ENCODE measurements at regions not wholly inside any gene's neighbourhood (a gene's known extent, or its start where the extent isn't known, plus 50 kb on each side); places are given as distances from the start of the nearest gene placed in this dataset.

DNA sequence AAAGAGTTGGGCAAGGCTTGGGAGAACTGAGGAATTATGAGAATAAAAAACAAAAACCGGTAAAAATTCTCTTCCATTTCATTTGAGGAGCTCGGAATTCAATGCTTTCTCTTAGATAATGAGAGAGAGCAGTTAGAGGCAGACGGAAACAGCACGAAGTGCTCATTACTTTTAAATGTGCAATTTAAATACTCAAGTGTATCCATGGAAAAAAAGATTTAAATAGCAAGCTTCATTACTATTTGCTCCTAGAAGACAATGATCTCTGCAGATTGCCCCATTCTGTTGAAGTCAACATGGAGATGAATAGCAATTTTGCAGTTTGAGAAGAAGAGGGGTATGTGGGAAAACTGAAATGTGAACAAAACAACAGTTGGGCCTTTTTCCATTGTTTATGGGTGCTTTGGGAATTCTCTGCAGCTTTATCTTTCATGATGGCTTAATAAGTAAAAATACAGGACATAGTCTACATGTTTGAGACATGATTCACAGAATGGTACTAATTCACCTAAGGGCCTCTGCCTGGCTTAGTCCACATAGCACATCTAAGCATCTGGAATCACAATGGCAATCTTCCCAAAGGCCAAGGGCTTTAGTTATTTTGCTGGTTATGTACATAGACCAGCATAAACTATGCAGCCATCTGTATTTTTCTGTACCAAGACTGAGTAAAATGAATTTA lies 512.7 kb upstream of the FAT1 start:
- H3K36me3 Mint-ChIP-seq = no peaks in the 10 kb centered on the region
- ATAC-seq (ENCODE audit: low read depth) (no peak), DNase-seq (no peak)
- H3K4me3 Mint-ChIP-seq = no peak overlapping the region
- H3K9me3 Mint-ChIP-seq = peaks cover 6% of the 10 kb centered on the region
- no peaks in the 10 kb centered on the region for H3K27me3 Mint-ChIP-seq
- H3K27ac Mint-ChIP-seq = no peak overlapping the region
- POLR2A ChIA-PET = no interaction called here
- no peaks in the 10 kb centered on the region for H3K4me1 Mint-ChIP-seq

DNA sequence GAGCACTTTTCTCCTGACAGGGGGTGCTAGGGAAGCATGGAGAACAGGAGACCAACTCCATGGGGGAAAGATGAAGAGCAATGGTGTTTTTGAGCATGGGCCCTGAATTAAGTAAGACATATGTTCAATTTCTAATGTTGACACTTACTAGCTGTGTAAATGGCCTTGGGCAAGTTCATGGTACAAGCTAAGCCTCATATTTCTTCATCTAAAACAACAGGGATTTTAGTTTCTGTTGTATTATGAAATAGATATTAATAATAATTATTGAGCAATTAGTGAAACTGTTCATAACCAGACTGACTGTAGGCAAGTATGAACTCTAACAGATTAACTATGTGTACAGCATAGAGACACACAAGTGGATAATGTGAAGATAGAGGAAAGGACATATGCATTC lies 515.0 kb upstream of the FAT1 start:
- POLR2A ChIA-PET = no interaction called here
- Mint-ChIP-seq H3K4me1 (no peaks in the 10 kb centered on the region), H3K9me3 (peaks cover 13% of the 10 kb centered on the region), H3K27me3 (no peaks in the 10 kb centered on the region), H3K4me3 (no peak overlapping the region), H3K36me3 (no peaks in the 10 kb centered on the region), H3K27ac (no peak overlapping the region)
- ATAC-seq (ENCODE audit: low read depth) (no peak), DNase-seq (no peak)

- Mint-ChIP-seq H3K27me3 (no peaks in the 10 kb centered on the region), H3K4me1 (no peaks in the 10 kb centered on the region), H3K36me3 (no peaks in the 10 kb centered on the region), H3K27ac (no peak overlapping the region), H3K4me3 (no peak overlapping the region), H3K9me3 (peaks cover 7% of the 10 kb centered on the region)
- DNase-seq = no peak
- no peak for ATAC-seq (ENCODE audit: low read depth)
- POLR2A ChIA-PET = no interaction called here
Measured at GRCh38 chr4:187251896-187252295, 528.2 kb upstream of the FAT1 start.

- peaks cover 8% of the 10 kb centered on the region for H3K9me3 Mint-ChIP-seq
Measured at GRCh38 chr4:187256897-187257296, 533.2 kb upstream of the FAT1 start.

GRCh38 chr4:187258651-187259401 lies 535.2 kb upstream of the FAT1 start:
- Mint-ChIP-seq H3K9me3 (peaks cover 8% of the 10 kb centered on the region), H3K27ac (no peak overlapping the region), H3K27me3 (no peaks in the 10 kb centered on the region), H3K36me3 (no peaks in the 10 kb centered on the region), H3K4me3 (no peak overlapping the region), H3K4me1 (no peaks in the 10 kb centered on the region)
- ATAC-seq (ENCODE audit: low read depth) (no peak), DNase-seq (no peak)
- POLR2A ChIA-PET = no interaction called here

More at GRCh38 chr4:187256897-187257296, 533.2 kb upstream of the FAT1 start:
- ATAC-seq (ENCODE audit: low read depth) (no peak), DNase-seq (no peak)
- Mint-ChIP-seq H3K36me3 (no peaks in the 10 kb centered on the region), H3K27me3 (no peaks in the 10 kb centered on the region), H3K27ac (no peak overlapping the region), H3K4me1 (no peaks in the 10 kb centered on the region), H3K4me3 (no peak overlapping the region)
- POLR2A ChIA-PET = no interaction called here

GRCh38 chr4:187268940-187269339 lies 545.3 kb upstream of the FAT1 start:
- no peak overlapping the region for H3K4me3 Mint-ChIP-seq
- H3K27ac Mint-ChIP-seq = no peak overlapping the region
- POLR2A ChIA-PET = no interaction called here
- ATAC-seq (ENCODE audit: low read depth) (no peak), DNase-seq (no peak)
- H3K36me3 Mint-ChIP-seq = no peaks in the 10 kb centered on the region
- H3K9me3 Mint-ChIP-seq = no peaks in the 10 kb centered on the region
- H3K4me1 Mint-ChIP-seq = no peaks in the 10 kb centered on the region
- H3K27me3 Mint-ChIP-seq = no peaks in the 10 kb centered on the region

DNA sequence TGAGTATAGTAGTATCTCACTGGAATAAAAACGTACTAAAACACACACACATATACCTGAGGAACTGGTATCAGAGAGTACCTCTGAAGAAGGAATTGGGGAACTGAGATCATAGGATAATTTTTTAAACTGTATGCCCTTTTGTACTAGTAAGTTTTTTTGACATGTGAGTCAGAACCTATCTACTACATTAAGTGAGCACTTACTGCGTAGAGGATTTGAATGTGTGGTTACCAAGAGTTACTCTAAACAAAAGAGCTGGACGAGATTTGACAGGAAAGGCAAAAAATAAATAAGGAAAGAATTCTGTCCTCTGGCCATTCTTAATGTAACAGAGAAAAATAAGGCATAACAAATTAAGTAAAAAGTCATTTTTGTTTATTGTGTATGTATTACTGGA lies 546.5 kb upstream of the FAT1 start:
- Mint-ChIP-seq H3K4me1 (no peaks in the 10 kb centered on the region), H3K4me3 (no peak overlapping the region), H3K36me3 (no peaks in the 10 kb centered on the region), H3K27ac (no peak overlapping the region), H3K9me3 (no peaks in the 10 kb centered on the region), H3K27me3 (no peaks in the 10 kb centered on the region)
- ATAC-seq (ENCODE audit: low read depth) = no peak
- DNase-seq = no peak
- POLR2A ChIA-PET = no interaction called here

DNA sequence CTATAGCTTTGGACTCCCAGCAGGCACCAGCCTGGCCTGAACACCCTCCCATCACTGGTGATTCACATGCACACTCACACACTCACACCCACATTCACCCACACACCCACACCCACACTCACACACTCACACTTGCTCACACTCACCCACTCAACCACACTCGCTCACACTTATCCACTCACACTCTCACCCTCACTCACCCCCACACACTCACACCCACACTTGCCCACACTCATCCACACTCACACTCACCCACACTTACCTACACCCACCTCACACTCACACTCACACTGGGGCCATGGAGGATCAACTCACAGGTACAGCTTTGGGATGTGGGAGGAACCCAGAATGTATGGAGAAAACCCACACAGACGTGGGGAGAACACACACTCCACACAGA lies 548.2 kb upstream of the FAT1 start:
- ATAC-seq (ENCODE audit: low read depth) = no peak
- H3K27me3 Mint-ChIP-seq = no peaks in the 10 kb centered on the region
- no peak for DNase-seq
- no peaks in the 10 kb centered on the region for H3K9me3 Mint-ChIP-seq
- H3K4me1 Mint-ChIP-seq = no peaks in the 10 kb centered on the region
- POLR2A ChIA-PET = no interaction called here
- H3K27ac Mint-ChIP-seq = no peak overlapping the region
- H3K4me3 Mint-ChIP-seq = no peak overlapping the region
- H3K36me3 Mint-ChIP-seq = no peaks in the 10 kb centered on the region

DNA sequence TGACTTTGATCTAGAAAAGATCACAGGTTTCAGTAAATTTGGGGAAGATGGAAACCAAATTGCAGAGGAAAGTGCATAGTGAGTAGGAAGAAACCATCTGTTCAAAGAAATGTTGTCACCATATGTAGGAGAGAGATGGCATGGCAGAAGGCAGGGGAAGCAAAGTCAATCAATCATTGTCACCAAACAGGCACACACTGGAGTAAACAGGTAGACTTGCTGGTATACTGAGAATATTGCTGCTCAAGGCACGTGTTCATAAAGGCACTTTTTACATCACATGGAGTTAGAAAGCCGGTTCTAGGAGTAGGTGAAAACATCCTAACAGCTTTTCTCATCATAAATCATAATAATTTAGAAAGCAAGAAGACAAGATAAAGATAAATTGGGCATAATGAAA lies 550.5 kb upstream of the FAT1 start:
- H3K9me3 Mint-ChIP-seq = peaks cover 2% of the 10 kb centered on the region
- no peak overlapping the region for H3K4me3 Mint-ChIP-seq
- H3K27ac Mint-ChIP-seq = no peak overlapping the region
- no peaks in the 10 kb centered on the region for H3K36me3 Mint-ChIP-seq
- no peaks in the 10 kb centered on the region for H3K27me3 Mint-ChIP-seq
- DNase-seq (no peak), ATAC-seq (ENCODE audit: low read depth) (no peak)
- POLR2A ChIA-PET = no interaction called here
- H3K4me1 Mint-ChIP-seq = no peaks in the 10 kb centered on the region

GRCh38 chr4:187276736-187277408 lies 553.2 kb upstream of the FAT1 start:
- H3K4me3 Mint-ChIP-seq = no peak overlapping the region
- no peaks in the 10 kb centered on the region for H3K27me3 Mint-ChIP-seq
- POLR2A ChIA-PET = no interaction called here
- DNase-seq (no peak), ATAC-seq (ENCODE audit: low read depth) (no peak)
- H3K27ac Mint-ChIP-seq = no peak overlapping the region
- H3K9me3 Mint-ChIP-seq = peaks cover 9% of the 10 kb centered on the region
- no peaks in the 10 kb centered on the region for H3K4me1 Mint-ChIP-seq
- no peaks in the 10 kb centered on the region for H3K36me3 Mint-ChIP-seq

DNA sequence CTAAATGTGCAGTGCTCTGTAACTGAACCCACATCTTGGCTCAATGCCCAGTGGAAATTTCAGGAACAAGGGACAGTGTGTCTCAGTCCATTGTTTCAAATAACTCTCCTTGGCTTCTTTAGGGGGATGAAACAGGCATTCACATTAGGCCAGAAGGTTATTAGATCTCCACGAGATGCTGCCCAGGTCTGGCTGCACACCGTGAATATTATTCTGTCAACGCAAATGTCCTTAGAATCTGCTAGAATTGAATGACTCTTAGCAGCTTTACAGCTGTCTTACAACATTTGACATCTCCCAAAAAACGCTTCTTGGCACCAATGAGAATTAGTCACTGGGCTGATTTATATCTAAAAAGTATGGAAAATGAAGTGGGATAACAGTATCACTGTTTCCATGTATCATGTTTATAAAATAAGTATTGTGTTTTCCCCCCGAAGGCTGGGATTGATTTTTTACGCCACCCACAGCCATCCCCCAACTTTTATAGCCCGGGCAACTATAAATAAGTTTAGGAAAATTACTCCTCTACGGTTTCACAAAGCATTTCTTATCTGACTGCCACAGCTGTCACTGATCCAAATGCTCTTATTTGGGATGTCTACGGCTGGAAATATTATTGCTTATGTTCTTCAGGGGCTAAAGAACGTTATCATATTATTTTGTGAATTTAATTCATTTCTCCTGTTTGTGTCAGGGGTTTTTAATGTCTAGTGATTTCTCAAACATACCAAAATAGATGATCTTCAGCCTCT lies 559.7 kb upstream of the FAT1 start:
- Mint-ChIP-seq H3K4me3 (no peak overlapping the region), H3K36me3 (no peaks in the 10 kb centered on the region), H3K27me3 (no peaks in the 10 kb centered on the region), H3K27ac (no peak overlapping the region), H3K4me1 (no peaks in the 10 kb centered on the region), H3K9me3 (peaks cover 11% of the 10 kb centered on the region)
- ATAC-seq (ENCODE audit: low read depth) = no peak
- POLR2A ChIA-PET = no interaction called here
- no peak for DNase-seq

DNA sequence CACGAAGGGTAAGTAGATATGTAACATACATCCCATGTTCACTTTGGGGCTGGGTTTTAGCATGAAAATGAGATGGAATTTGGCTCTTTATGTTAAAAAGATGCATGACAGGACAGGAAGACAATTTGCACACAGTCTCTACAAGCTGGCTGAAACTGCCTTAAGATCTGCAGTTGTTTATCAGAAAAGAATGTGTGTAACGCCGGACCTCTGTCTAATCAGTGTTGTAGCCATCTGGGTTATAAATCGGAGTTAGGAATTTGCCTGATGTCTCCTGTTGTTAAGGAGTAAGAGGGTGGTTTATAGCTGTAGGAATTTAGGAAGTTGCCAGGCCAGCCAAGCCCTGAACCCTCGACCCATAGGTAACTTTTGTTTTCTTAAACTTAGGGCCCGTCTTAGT lies 562.9 kb upstream of the FAT1 start:
- Mint-ChIP-seq H3K27ac (no peak overlapping the region), H3K36me3 (no peaks in the 10 kb centered on the region), H3K9me3 (peaks cover 7% of the 10 kb centered on the region), H3K27me3 (no peaks in the 10 kb centered on the region), H3K4me1 (no peaks in the 10 kb centered on the region), H3K4me3 (no peak overlapping the region)
- DNase-seq (no peak), ATAC-seq (ENCODE audit: low read depth) (no peak)
- POLR2A ChIA-PET = no interaction called here

DNA sequence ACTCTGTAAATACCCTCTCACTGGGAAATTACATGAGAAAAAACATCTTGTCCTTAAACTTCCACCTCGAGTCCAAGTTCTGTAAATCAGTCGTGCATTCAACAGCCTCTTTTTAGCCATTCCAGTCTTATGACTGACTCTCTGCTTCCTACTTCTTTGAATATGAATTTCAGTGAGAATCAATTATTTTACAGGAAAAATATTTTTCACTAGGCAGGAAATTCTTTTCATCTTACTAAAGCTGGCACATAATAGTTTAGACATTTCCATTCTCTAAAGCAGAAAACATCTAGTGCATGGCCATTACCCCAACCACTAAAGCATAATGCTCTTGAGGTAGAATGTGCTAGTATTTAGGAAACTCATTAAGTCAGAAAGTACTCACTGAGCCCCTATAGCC lies 565.7 kb upstream of the FAT1 start:
- no peaks in the 10 kb centered on the region for H3K27me3 Mint-ChIP-seq
- no peaks in the 10 kb centered on the region for H3K36me3 Mint-ChIP-seq
- no peak for ATAC-seq (ENCODE audit: low read depth)
- POLR2A ChIA-PET = no interaction called here
- no peak overlapping the region for H3K4me3 Mint-ChIP-seq
- H3K4me1 Mint-ChIP-seq = no peaks in the 10 kb centered on the region
- H3K27ac Mint-ChIP-seq = no peak overlapping the region
- DNase-seq = no peak
- peaks cover 7% of the 10 kb centered on the region for H3K9me3 Mint-ChIP-seq

Data from activated naive CD8-positive, alpha-beta T cell treated with anti-CD3 and anti-CD28 coated beads, Interleukin-2, amount 10 ng/mL, durations not matched to agents 7 days and 5 days (primary cell).